H9 (cell line): ENCODE measurements at regions not wholly inside any gene's neighbourhood (a gene's known extent, or its start where the extent isn't known, plus 50 kb on each side); places are given as distances from the start of the nearest gene placed in this dataset.

Experiments used
- DNase-seq: peaks from one replicate; pipeline ENCODE4 v3.0.0-alpha.2; 2017
- H2AFZ ChIP-seq: one replicate; pipeline ENCODE4 v1.6.1; 2013; ENCODE audit warnings: mild to moderate bottlenecking, low read length, control low read depth, moderate library complexity
- H2AK5ac ChIP-seq: 2 replicates; pipeline ENCODE4 v1.6.1; 2013; ENCODE audit warnings: low read length, control low read depth, mixed read lengths; ENCODE audit not compliant: insufficient read length
- H2BK120ac ChIP-seq: one replicate; pipeline ENCODE4 v1.6.1; 2013; ENCODE audit warnings: low read depth, mild to moderate bottlenecking, low read length, control low read depth, inconsistent platforms; ENCODE audit not compliant: poor library complexity, severe bottlenecking
- H2BK12ac ChIP-seq: 2 replicates; pipeline ENCODE4 v1.6.1; 2013; ENCODE audit warnings: low read length, control low read depth, mixed read lengths, low read depth; ENCODE audit not compliant: insufficient read length
- H2BK15ac ChIP-seq: 2 replicates; pipeline ENCODE4 v1.6.1; 2013; ENCODE audit warnings: low read depth, low read length, control low read depth
- H2BK20ac ChIP-seq: one replicate; pipeline ENCODE4 v1.6.1; 2013; ENCODE audit warnings: low read depth, mild to moderate bottlenecking, low read length, control low read depth, inconsistent platforms; ENCODE audit not compliant: poor library complexity, severe bottlenecking
- H2BK5ac ChIP-seq: 2 replicates; pipeline ENCODE4 v1.6.1; 2013; ENCODE audit warnings: low read length, control low read depth, mixed read lengths; ENCODE audit not compliant: insufficient read length
- H3K14ac ChIP-seq: 2 replicates; pipeline ENCODE4 v1.6.1; 2013; ENCODE audit warnings: low read length, control low read depth; ENCODE audit not compliant: insufficient read depth
- H3K18ac ChIP-seq: 2 replicates; pipeline ENCODE4 v1.6.1; 2013; ENCODE audit warnings: low read depth, mild to moderate bottlenecking, mixed read lengths, low read length, control low read depth; ENCODE audit not compliant: insufficient read length
- H3K23ac ChIP-seq: 2 replicates; pipeline ENCODE4 v1.6.1; 2013; ENCODE audit warnings: low read length, control low read depth, mixed read lengths, low read depth; ENCODE audit not compliant: insufficient read length
- H3K23me2 ChIP-seq: 2 replicates; pipeline ENCODE4 v1.6.1; 2013; ENCODE audit warnings: low read depth, mild to moderate bottlenecking, mixed read lengths, low read length, control low read depth; ENCODE audit not compliant: insufficient read length, poor library complexity, severe bottlenecking
- H3K27ac ChIP-seq: 2 replicates; pipeline ENCODE4 v1.5.1; 2013; ENCODE audit warnings: low read length, control low read depth, mixed read lengths, low read depth; ENCODE audit not compliant: insufficient read length
- H3K27me3 ChIP-seq: 2 replicates; pipeline ENCODE4 v1.6.1; 2013; ENCODE audit warnings: low read length, control low read depth, inconsistent platforms; ENCODE audit not compliant: insufficient read depth
- H3K4ac ChIP-seq: 2 replicates; pipeline ENCODE4 v1.6.1; 2013; ENCODE audit warnings: low read depth, mild to moderate bottlenecking, control low read depth, inconsistent platforms, low read length, moderate library complexity
- H3K4me1 ChIP-seq: 2 replicates; pipeline ENCODE4 v1.6.1; 2013; ENCODE audit warnings: low read length, control low read depth, inconsistent platforms; ENCODE audit not compliant: insufficient read depth
- H3K4me2 ChIP-seq: 2 replicates; pipeline ENCODE4 v1.6.1; 2013; ENCODE audit warnings: low read length, control low read depth, mixed read lengths; ENCODE audit not compliant: insufficient read length, insufficient read depth
- H3K56ac ChIP-seq: 2 replicates; pipeline ENCODE4 v1.6.1; 2013; ENCODE audit warnings: low read depth, mild to moderate bottlenecking, mixed read lengths, low read length, control low read depth; ENCODE audit not compliant: insufficient read length
- H3K79me1 ChIP-seq: 2 replicates; pipeline ENCODE4 v1.6.1; 2013; ENCODE audit warnings: low read depth, mild to moderate bottlenecking, moderate library complexity, low read length, control low read depth, inconsistent platforms; ENCODE audit not compliant: insufficient read depth, poor library complexity, severe bottlenecking
- H3K79me2 ChIP-seq: 2 replicates; pipeline ENCODE4 v1.6.1; 2013; ENCODE audit warnings: low read length, control low read depth, inconsistent platforms; ENCODE audit not compliant: insufficient read depth
- H3K9ac ChIP-seq: 2 replicates; pipeline ENCODE4 v1.6.1; 2013; ENCODE audit warnings: low read length, control low read depth, mixed read lengths; ENCODE audit not compliant: insufficient read length; ENCODE audit errors: extremely low read depth
- H3K9me3 ChIP-seq: one replicate; pipeline ENCODE4 v1.6.1; 2013; ENCODE audit warnings: low read depth, low read length, inconsistent platforms; ENCODE audit not compliant: control insufficient read depth
- H3T11ph ChIP-seq: one replicate; pipeline ENCODE4 v1.6.1; 2013; ENCODE audit warnings: mild to moderate bottlenecking, low read length, control low read depth, inconsistent platforms
- H4K20me1 ChIP-seq: one replicate; pipeline ENCODE4 v1.6.1; 2013; ENCODE audit not compliant: control insufficient read depth, insufficient read length, insufficient read depth
- H4K5ac ChIP-seq: 2 replicates; pipeline ENCODE4 v1.6.1; 2013; ENCODE audit warnings: low read depth, mild to moderate bottlenecking, mixed read lengths, low read length, control low read depth; ENCODE audit not compliant: insufficient read length
- H4K8ac ChIP-seq: replicated peaks from 2 replicates; pipeline ENCODE4 v1.6.1; 2013; ENCODE audit warnings: low read length, control low read depth, mixed read lengths, low read depth; ENCODE audit not compliant: insufficient read length
- H4K91ac ChIP-seq: 2 replicates; pipeline ENCODE4 v1.6.1; 2013; ENCODE audit warnings: low read depth, mild to moderate bottlenecking, moderate library complexity, mixed read lengths, low read length, control low read depth; ENCODE audit not compliant: insufficient read length
- H3K27ac Mint-ChIP-seq, 3 experiments: 2 replicates in 2 of 3; 3 replicates in 1 of 3; pipeline ENCODE4 v1.8.0; 2020 to 2021; ENCODE audit warnings: mixed read lengths in 3 of 3, mild to moderate bottlenecking in 1 of 3, moderate library complexity in 1 of 3
- H3K27me3 Mint-ChIP-seq: 2 replicates; pipeline ENCODE4 v1.8.0; 2021; ENCODE audit warnings: low read depth, mild to moderate bottlenecking, moderate library complexity, mixed read lengths
- H3K36me3 Mint-ChIP-seq, 3 experiments: 2 replicates in 2 of 3; 3 replicates in 1 of 3; pipeline ENCODE4 v1.8.0; 2020 to 2021; ENCODE audit warnings: low read depth in 3 of 3, mixed read lengths in 3 of 3; ENCODE audit not compliant: insufficient read depth in 1 of 3
- H3K4me1 Mint-ChIP-seq, 2 experiments: 2 replicates each; pipeline ENCODE4 v1.8.0; 2020; ENCODE audit warnings: mixed read lengths in 2 of 2
- H3K4me3 Mint-ChIP-seq, 2 experiments: 2 replicates in 1 of 2; 3 replicates in 1 of 2; pipeline ENCODE4 v1.8.0; 2020 to 2021; ENCODE audit warnings: mild to moderate bottlenecking in 2 of 2, mixed read lengths in 2 of 2, moderate library complexity in 1 of 2
- H3K9me3 Mint-ChIP-seq, 2 experiments: 2 replicates in 1 of 2; 3 replicates in 1 of 2; pipeline ENCODE4 v1.8.0; 2020; ENCODE audit warnings: mild to moderate bottlenecking in 2 of 2, mixed read lengths in 2 of 2, moderate library complexity in 1 of 2
- CTCF ChIP-seq: fragments of 200-600 bp; sonication (generic); conservative IDR thresholded peaks from 3 replicates; pipeline ENCODE4 v1.8.0; 2021; ENCODE audit warnings: antibody characterized with exemption, mild to moderate bottlenecking
- WGBS: extraction: QIAGEN DNeasy Blood & Tissue Kit; methylation state at CpG from one replicate; pipeline ENCODE4 v1.1.7; 2013; ENCODE audit warnings: missing lambda C conversion rate, low lambda C conversion rate, mixed read lengths; ENCODE audit not compliant: insufficient read length; ENCODE audit errors: extremely low coverage; 5-methylcytosine and 5-hydroxymethylcytosine counted together

- no peak for TF ChIP-seq CTCF
- Histone ChIP-seq H3K9me3 (no peaks in the 10 kb centered on the region), H2AK5ac (no peak overlapping the region), H2BK20ac (no peak overlapping the region), H2BK15ac (no peak overlapping the region), H2BK5ac (no peak overlapping the region), H4K8ac (no peak overlapping the region), H4K91ac (no peak overlapping the region), H3T11ph (no peak overlapping the region), H3K18ac (no peak overlapping the region), H4K20me1 (no peaks in the 10 kb centered on the region), H3K79me2 (no peaks in the 10 kb centered on the region), H3K4ac (no peak overlapping the region), H3K4me2 (no peak overlapping the region), H3K56ac (no peak overlapping the region), H3K14ac (no peak overlapping the region), H2BK120ac (no peak overlapping the region), H3K27ac (no peak overlapping the region), H3K9ac (no peak overlapping the region), H3K23ac (no peak overlapping the region), H2BK12ac (no peak overlapping the region), H4K5ac (no peak overlapping the region), H3K4me1 (no peaks in the 10 kb centered on the region), H3K79me1 (no peaks in the 10 kb centered on the region), H3K27me3 (no peaks in the 10 kb centered on the region), H2AFZ (no peak overlapping the region), H3K23me2 (no peaks in the 10 kb centered on the region)
- no peak for DNase-seq
- Mint-ChIP-seq H3K4me3 (no peak overlapping the region), H3K27me3 (no peaks in the 10 kb centered on the region), H3K4me1 (no peaks in the 10 kb centered on the region), H3K27ac (no peak overlapping the region), H3K36me3 (peaks cover 0 to 2% (median 0%) of the 10 kb centered on the region in 3 experiments; a peak in 2 of 7 replicates), H3K9me3 (peaks cover 67 to 69% of the 10 kb centered on the region in 2 experiments)
- no CpG with 5 or more reads among the region's 3 CpGs for WGBS
Measured at GRCh38 chrX:140944710-140945109, 57.7 kb upstream of the SPANXB1 start.
